DMS114 treated with DMSO at 0.1 percent for 48 hours (cell line): ENCODE measurements at regions not wholly inside any gene's neighbourhood (a gene's known extent, or its start where the extent isn't known, plus 50 kb on each side); places are given as distances from the start of the nearest gene placed in this dataset.
"Not testable (repeated sequence)": the region's sequence is repeated elsewhere in the genome, so short reads cannot be mapped to it uniquely, and the experiment has no call there.

Source experiments
- DNase-seq: peaks from one replicate; lab custom pipeline; 2025; ENCODE audit not compliant: unreplicated experiment; lab: John Stamatoyannopoulos, UW

GRCh38 chrX:124181515-124181914 lies 150.9 kb upstream of the TEX13D start:
- not testable (repeated sequence) for DNase-seq

- DNase-seq: no peak
Measured at GRCh38 chrX:124190440-124190839, 142.0 kb upstream of the TEX13D start.

- no peak for DNase-seq
Measured at GRCh38 chrX:124194199-124194598, 138.3 kb upstream of the TEX13D start.

- DNase-seq: no peak
Measured at GRCh38 chrX:124194901-124195300, 137.6 kb upstream of the TEX13D start.

- DNase-seq: no peak
Measured at GRCh38 chrX:124203311-124203710, 129.1 kb upstream of the TEX13D start.

- DNase-seq: no peak
Measured at GRCh38 chrX:124208660-124209059, 123.8 kb upstream of the TEX13D start.

GRCh38 chrX:124209792-124210576 lies 122.5 kb upstream of the TEX13D start:
- no peak for DNase-seq

- peak; percentile 1 for DNase-seq
Measured at GRCh38 chrX:124211312-124211942, 121.0 kb upstream of the TEX13D start.

GRCh38 chrX:124212622-124213021 lies 119.8 kb upstream of the TEX13D start:
- no peak for DNase-seq

GRCh38 chrX:124215786-124216185 lies 116.7 kb upstream of the TEX13D start:
- DNase-seq: no peak

- no peak for DNase-seq
Measured at GRCh38 chrX:124216396-124217115, 115.9 kb upstream of the TEX13D start.

GRCh38 chrX:124217304-124218251 lies 114.9 kb upstream of the TEX13D start:
- DNase-seq: no peak

GRCh38 chrX:124223524-124223923 lies 108.9 kb upstream of the TEX13D start:
- DNase-seq: no peak

GRCh38 chrX:124224528-124224927 lies 107.9 kb upstream of the TEX13D start:
- DNase-seq: no peak

GRCh38 chrX:124226129-124226528 lies 106.3 kb upstream of the TEX13D start:
- no peak for DNase-seq

- no peak for DNase-seq
Measured at GRCh38 chrX:124228849-124229248, 103.6 kb upstream of the TEX13D start.

GRCh38 chrX:124229374-124229773 lies 103.1 kb upstream of the TEX13D start:
- DNase-seq: no peak

GRCh38 chrX:124230655-124231450 lies 101.6 kb upstream of the TEX13D start:
- DNase-seq: no peak

GRCh38 chrX:124231451-124231759 lies 101.1 kb upstream of the TEX13D start:
- no peak for DNase-seq

- no peak for DNase-seq
Measured at GRCh38 chrX:124232523-124233201, 99.8 kb upstream of the TEX13D start.
